SK-N-SH treated with all-trans-retinoic acid at 6 μM for 48 hours (cell line): ENCODE measurements at regions not wholly inside any gene's neighbourhood (a gene's known extent, or its start where the extent isn't known, plus 50 kb on each side); places are given as distances from the start of the nearest gene placed in this dataset.

Source experiments
- ATAC-seq: fragments of 200-7000 bp; cut with Tn5 transposase; 3 replicates; pipeline ENCODE4 v1.9.1; 2020; ENCODE audit warnings: mild to moderate bottlenecking, moderate library complexity
- ARNTL ChIP-seq: fragments of 450-650 bp; formaldehyde crosslinking; IDR thresholded peaks from 2 replicates; pipeline ENCODE4 v1.5.0; 2020; ENCODE audit warnings: low read depth, mild to moderate bottlenecking, moderate library complexity, borderline replicate concordance
- BACH2 ChIP-seq: fragments of 250-450 bp; sonication (Bioruptor Pico); IDR thresholded peaks from 2 replicates; pipeline ENCODE4 v1.9.0; 2021; ENCODE audit warnings: mild to moderate bottlenecking, borderline replicate concordance
- CREB5 ChIP-seq: fragments of 250-450 bp; sonication (Bioruptor Pico); IDR thresholded peaks from 2 replicates; pipeline ENCODE4 v1.5.1; 2020; ENCODE audit warnings: low read depth, mild to moderate bottlenecking, moderate library complexity
- CSDC2 ChIP-seq: fragments of 250-450 bp; sonication (Bioruptor Pico); IDR thresholded peaks from 2 replicates; pipeline ENCODE4 v1.5.0; 2020; ENCODE audit warnings: mild to moderate bottlenecking, moderate library complexity
- CSRNP3 ChIP-seq: fragments of 250-450 bp; sonication (Bioruptor Pico); IDR thresholded peaks from 2 replicates; pipeline ENCODE4 v1.5.1; 2021; ENCODE audit warnings: mild to moderate bottlenecking, moderate library complexity
- ESRRG ChIP-seq: fragments of 250-450 bp; sonication (Bioruptor Pico); IDR thresholded peaks from 2 replicates; pipeline ENCODE4 v1.6.1; 2021; ENCODE audit warnings: mild to moderate bottlenecking
- GLIS3 ChIP-seq: fragments of 250-450 bp; sonication (Bioruptor Pico); IDR thresholded peaks from 2 replicates; pipeline ENCODE4 v1.5.0; 2020; ENCODE audit warnings: mild to moderate bottlenecking, moderate library complexity
- ISL1 ChIP-seq: fragments of 250-450 bp; sonication (Bioruptor Pico); IDR thresholded peaks from 2 replicates; pipeline ENCODE4 v2.1.2; 2022; ENCODE audit warnings: mild to moderate bottlenecking, moderate library complexity
- OSR1 ChIP-seq: fragments of 250-450 bp; sonication (Bioruptor Pico); IDR thresholded peaks from 2 replicates; pipeline ENCODE4 v1.8.0; 2022; ENCODE audit warnings: moderate library complexity, mild to moderate bottlenecking, inconsistent platforms
- PATZ1 ChIP-seq: fragments of 250-450 bp; sonication (Bioruptor Pico); IDR thresholded peaks from 2 replicates; pipeline ENCODE4 v1.8.0; 2020; ENCODE audit warnings: mild to moderate bottlenecking, moderate library complexity, borderline replicate concordance
- POU6F1 ChIP-seq: fragments of 250-450 bp; sonication (Bioruptor Pico); IDR thresholded peaks from 2 replicates; pipeline ENCODE4 v1.8.0; 2021; ENCODE audit warnings: low read depth, mild to moderate bottlenecking, moderate library complexity, borderline replicate concordance
- PPARA ChIP-seq: fragments of 250-450 bp; sonication (Bioruptor Pico); IDR thresholded peaks from 2 replicates; pipeline ENCODE4 v1.5.0; 2020; ENCODE audit warnings: mild to moderate bottlenecking, borderline replicate concordance
- RARB ChIP-seq: fragments of 250-450 bp; sonication (Bioruptor Pico); IDR thresholded peaks from 2 replicates; pipeline ENCODE4 v1.8.0; 2021; ENCODE audit warnings: mild to moderate bottlenecking, moderate library complexity
- SNAI2 ChIP-seq: fragments of 250-450 bp; sonication (Bioruptor Pico); IDR thresholded peaks from 2 replicates; pipeline ENCODE4 v1.5.0; 2020; ENCODE audit warnings: mild to moderate bottlenecking, moderate library complexity
- TCF4 ChIP-seq: fragments of 250-450 bp; sonication (Bioruptor Pico); IDR thresholded peaks from 2 replicates; pipeline ENCODE4 v1.8.0; 2021; ENCODE audit warnings: mild to moderate bottlenecking, moderate library complexity, borderline replicate concordance
- TOX ChIP-seq: fragments of 250-450 bp; sonication (Bioruptor Pico); IDR thresholded peaks from 2 replicates; pipeline ENCODE4 v1.8.0; 2021; ENCODE audit warnings: mild to moderate bottlenecking, moderate library complexity, borderline replicate concordance
- TSHZ2 ChIP-seq: fragments of 250-450 bp; sonication (Bioruptor Pico); IDR thresholded peaks from 2 replicates; pipeline ENCODE4 v1.5.0; 2020; ENCODE audit warnings: mild to moderate bottlenecking, moderate library complexity
- ZC3H10 ChIP-seq: fragments of 250-450 bp; sonication (Bioruptor Pico); IDR thresholded peaks from 2 replicates; pipeline ENCODE4 v1.5.1; 2021; ENCODE audit warnings: mild to moderate bottlenecking, moderate library complexity
- ZFP3 ChIP-seq: fragments of 250-450 bp; sonication (Bioruptor Pico); IDR thresholded peaks from 2 replicates; pipeline ENCODE4 v1.5.0; 2020; ENCODE audit warnings: mild to moderate bottlenecking, moderate library complexity
- ZFP30 ChIP-seq: fragments of 450-650 bp; formaldehyde crosslinking; IDR thresholded peaks from 2 replicates; pipeline ENCODE4 v1.5.0; 2022; ENCODE audit warnings: mild to moderate bottlenecking, moderate library complexity
- ZNF565 ChIP-seq: fragments of 450-650 bp; formaldehyde crosslinking; conservative IDR thresholded peaks from 2 replicates; pipeline ENCODE4 v1.5.0; 2020; ENCODE audit warnings: low read depth, mild to moderate bottlenecking, moderate library complexity
- ZNF70 ChIP-seq: fragments of 450-650 bp; formaldehyde crosslinking; IDR thresholded peaks from 2 replicates; pipeline ENCODE4 v1.5.0; 2020; ENCODE audit warnings: mild to moderate bottlenecking, moderate library complexity

- no peak for ATAC-seq
- TF ChIP-seq ARNTL, result no peak
- no peak for TF ChIP-seq CSRNP3
- no peak for TF ChIP-seq CSDC2 (CRISPR knock-in tag)
- TF ChIP-seq GLIS3 (CRISPR knock-in tag), result no peak
- TF ChIP-seq TSHZ2 (CRISPR knock-in tag), result no peak
- TF ChIP-seq OSR1 (CRISPR knock-in tag), result no peak
- no peak for TF ChIP-seq POU6F1 (CRISPR knock-in tag)
- no peak for TF ChIP-seq BACH2 (CRISPR knock-in tag)
- no peak for TF ChIP-seq TOX (CRISPR knock-in tag)
- TF ChIP-seq ZNF70, result no peak
- TF ChIP-seq ZNF565 (CRISPR knock-in tag), result no peak
- TF ChIP-seq ZC3H10 (CRISPR knock-in tag), result no peak
- TF ChIP-seq RARB (CRISPR knock-in tag), result no peak
- TF ChIP-seq ESRRG (CRISPR knock-in tag), result no peak
- TF ChIP-seq SNAI2 (CRISPR knock-in tag), result no peak
- TF ChIP-seq ZFP30, result no peak
- no peak for TF ChIP-seq ISL1
- TF ChIP-seq TCF4 (CRISPR knock-in tag), result no peak
- TF ChIP-seq, all 23 proteins: peak for 0
These were observed 1302.5 kb upstream of the TENM3 start for GRCh38 chr4:180940680-180941079.

- no peak for ATAC-seq
- 0 out of 2 replicates have a peak, but pooled peaks have one; percentile 11 for TF ChIP-seq ISL1
- no peak for TF ChIP-seq SNAI2 (CRISPR knock-in tag)
These were observed 1300.8 kb upstream of the TENM3 start for GRCh38 chr4:180942367-180942916.

- TF ChIP-seq CSRNP3 (no peak), GLIS3 (CRISPR knock-in tag) (no peak), SNAI2 (CRISPR knock-in tag) (no peak), TOX (CRISPR knock-in tag) (no peak), POU6F1 (CRISPR knock-in tag) (no peak), OSR1 (CRISPR knock-in tag) (no peak), RARB (CRISPR knock-in tag) (no peak), PPARA (CRISPR knock-in tag) (no peak), TCF4 (CRISPR knock-in tag) (no peak), PATZ1 (CRISPR knock-in tag) (no peak), ZFP3 (CRISPR knock-in tag) (no peak), CREB5 (no peak), ARNTL (no peak), ZNF70 (no peak), ZC3H10 (CRISPR knock-in tag) (no peak), ZFP30 (no peak), CSDC2 (CRISPR knock-in tag) (no peak), ZNF565 (CRISPR knock-in tag) (no peak)
- no peak for ATAC-seq
These were observed 1297.0 kb upstream of the TENM3 start for GRCh38 chr4:180946188-180946587.
